Hepatocyte (in vitro differentiated cells): ENCODE measurements at regions not wholly inside any gene's neighbourhood (a gene's known extent, or its start where the extent isn't known, plus 50 kb on each side); places are given as distances from the start of the nearest gene placed in this dataset.

Source experiments
- DNase-seq: peaks from one replicate; pipeline ENCODE4 v3.0.0-alpha.2; 2016; ENCODE audit warnings: low spot score
- H2AFZ ChIP-seq: fragments of 200-600 bp; sonication (generic); 2 replicates; pipeline ENCODE4 v1.6.0; 2016; ENCODE audit warnings: antibody characterized with exemption, mild to moderate bottlenecking
- H3K27ac ChIP-seq: fragments of 200-600 bp; sonication (generic); 2 replicates; pipeline ENCODE4 v1.5.1; 2016; ENCODE audit warnings: mild to moderate bottlenecking
- H3K27me3 ChIP-seq: fragments of 200-600 bp; sonication (generic); 2 replicates; pipeline ENCODE4 v1.6.1; 2016
- H3K36me3 ChIP-seq: fragments of 200-600 bp; sonication (generic); replicated peaks from 2 replicates; pipeline ENCODE4 v1.5.1; 2016; ENCODE audit warnings: low read depth; ENCODE audit not compliant: insufficient read depth
- H3K4me1 ChIP-seq: fragments of 200-600 bp; sonication (generic); 2 replicates; pipeline ENCODE4 v1.5.1; 2016; ENCODE audit warnings: mild to moderate bottlenecking, moderate library complexity; ENCODE audit not compliant: insufficient read depth
- H3K4me2 ChIP-seq: fragments of 200-600 bp; sonication (generic); 2 replicates; pipeline ENCODE4 v1.6.0; 2016
- H3K4me3 ChIP-seq: fragments of 200-600 bp; sonication (generic); 2 replicates; pipeline ENCODE4 v1.5.1; 2016; ENCODE audit warnings: mild to moderate bottlenecking
- H3K79me2 ChIP-seq: fragments of 200-600 bp; sonication (generic); 2 replicates; pipeline ENCODE4 v1.6.0; 2017; ENCODE audit warnings: mild to moderate bottlenecking
- H3K9me2 ChIP-seq: fragments of 200-600 bp; sonication (generic); replicated peaks from 2 replicates; pipeline ENCODE4 v1.6.0; 2017; ENCODE audit warnings: mild to moderate bottlenecking; ENCODE audit not compliant: insufficient read depth
- H3K9me3 ChIP-seq: fragments of 200-600 bp; sonication (generic); 2 replicates; pipeline ENCODE4 v1.5.1; 2016; ENCODE audit warnings: low read depth, mild to moderate bottlenecking
- H4K20me1 ChIP-seq: fragments of 200-600 bp; sonication (generic); 2 replicates; pipeline ENCODE4 v1.6.0; 2016; ENCODE audit warnings: mild to moderate bottlenecking; ENCODE audit not compliant: insufficient read depth, poor library complexity, severe bottlenecking
- EZH2 ChIP-seq: fragments of 200-600 bp; sonication (generic); IDR thresholded peaks from 2 replicates; pipeline ENCODE4 v1.6.1; 2016; ENCODE audit warnings: antibody characterized with exemption, mild to moderate bottlenecking, borderline replicate concordance
- EZH2phosphoT487 ChIP-seq: fragments of 200-600 bp; sonication (generic); IDR thresholded peaks from one replicate; pipeline ENCODE4 v1.6.1; 2018; ENCODE audit warnings: antibody characterized with exemption, mild to moderate bottlenecking, low read depth, moderate library complexity; ENCODE audit not compliant: unreplicated experiment, severe bottlenecking
- WGBS: methylation state at CpG from one replicate; pipeline ENCODE4 v1.1.6; 2016; ENCODE audit warnings: low lambda C conversion rate; ENCODE audit errors: missing lambda C conversion rate; 5-methylcytosine and 5-hydroxymethylcytosine counted together
- TF ChIP-seq, protein P1 (sequence below): fragments of 200-600 bp; sonication (generic); IDR thresholded peaks from 2 replicates; pipeline ENCODE4 v1.5.1; 2016; ENCODE audit warnings: antibody characterized with exemption, mild to moderate bottlenecking; ENCODE audit not compliant: poor library complexity

DNA sequence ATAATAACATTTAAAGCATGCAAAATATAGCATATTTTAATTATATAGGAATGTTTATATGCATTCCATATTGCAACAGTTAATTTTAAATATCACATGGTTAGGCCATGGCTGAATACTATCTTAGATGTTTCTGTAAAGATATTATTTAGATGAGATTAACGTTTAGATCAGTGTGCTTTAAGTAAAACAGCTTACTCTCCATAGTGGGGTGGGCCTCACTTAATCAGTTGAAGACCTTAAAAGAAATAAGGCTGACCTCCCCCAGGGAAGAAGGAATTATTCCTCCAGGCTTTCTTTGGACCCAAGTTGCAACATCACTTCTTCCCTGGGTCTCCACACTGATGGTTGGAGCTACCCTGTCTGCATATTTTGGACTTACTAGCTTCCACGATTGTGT lies 1246.5 kb downstream of the TYW1 start:
- no peak for TF ChIP-seq EZH2phosphoT487
- TF ChIP-seq, protein P1, sequence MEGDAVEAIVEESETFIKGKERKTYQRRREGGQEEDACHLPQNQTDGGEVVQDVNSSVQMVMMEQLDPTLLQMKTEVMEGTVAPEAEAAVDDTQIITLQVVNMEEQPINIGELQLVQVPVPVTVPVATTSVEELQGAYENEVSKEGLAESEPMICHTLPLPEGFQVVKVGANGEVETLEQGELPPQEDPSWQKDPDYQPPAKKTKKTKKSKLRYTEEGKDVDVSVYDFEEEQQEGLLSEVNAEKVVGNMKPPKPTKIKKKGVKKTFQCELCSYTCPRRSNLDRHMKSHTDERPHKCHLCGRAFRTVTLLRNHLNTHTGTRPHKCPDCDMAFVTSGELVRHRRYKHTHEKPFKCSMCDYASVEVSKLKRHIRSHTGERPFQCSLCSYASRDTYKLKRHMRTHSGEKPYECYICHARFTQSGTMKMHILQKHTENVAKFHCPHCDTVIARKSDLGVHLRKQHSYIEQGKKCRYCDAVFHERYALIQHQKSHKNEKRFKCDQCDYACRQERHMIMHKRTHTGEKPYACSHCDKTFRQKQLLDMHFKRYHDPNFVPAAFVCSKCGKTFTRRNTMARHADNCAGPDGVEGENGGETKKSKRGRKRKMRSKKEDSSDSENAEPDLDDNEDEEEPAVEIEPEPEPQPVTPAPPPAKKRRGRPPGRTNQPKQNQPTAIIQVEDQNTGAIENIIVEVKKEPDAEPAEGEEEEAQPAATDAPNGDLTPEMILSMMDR, result no peak
- no peak for TF ChIP-seq EZH2
- Histone ChIP-seq H3K79me2 (no peaks in the 10 kb centered on the region), H3K9me3 (no peaks in the 10 kb centered on the region), H3K4me3 (no peak overlapping the region), H3K36me3 (no peaks in the 10 kb centered on the region), H4K20me1 (no peaks in the 10 kb centered on the region), H2AFZ (no peak overlapping the region), H3K27me3 (no peaks in the 10 kb centered on the region), H3K4me1 (no peaks in the 10 kb centered on the region), H3K4me2 (no peak overlapping the region), H3K9me2 (no peaks in the 10 kb centered on the region), H3K27ac (no peak overlapping the region)
- 85% methylated on average over 2 of the region's 2 CpGs for WGBS
- no peak for DNase-seq

DNA sequence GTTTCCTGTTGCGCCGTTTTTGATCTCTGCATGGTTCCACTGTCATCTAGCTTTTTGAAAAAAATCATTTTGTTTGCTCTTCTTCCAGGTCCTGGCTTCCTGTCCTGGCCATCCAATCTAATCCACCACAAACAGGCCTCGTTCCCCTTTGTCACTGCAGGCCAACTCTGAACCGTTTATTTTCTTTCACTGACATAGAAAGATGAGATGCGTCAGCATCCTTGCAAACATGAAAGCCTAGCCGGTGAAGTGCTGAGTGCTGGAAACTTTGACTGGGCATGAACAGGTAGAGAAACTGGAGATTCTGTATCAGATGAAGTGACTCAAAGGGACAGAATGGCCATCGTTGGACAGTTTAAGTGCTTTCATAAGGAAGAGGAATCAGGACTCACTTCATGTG lies 1247.8 kb downstream of the TYW1 start:
- Histone ChIP-seq H3K4me2 (no peak overlapping the region), H3K27ac (no peak overlapping the region)
- 84% methylated on average over 7 of the region's 7 CpGs for WGBS

GRCh38 chr7:68245688-68246087 lies 1249.1 kb downstream of the TYW1 start:
- WGBS, result 53% methylated on average over 3 of the region's 3 CpGs
- Histone ChIP-seq H3K9me3 (no peaks in the 10 kb centered on the region), H3K27ac (peak overlapping the region; percentile 65), H3K27me3 (no peaks in the 10 kb centered on the region), H3K4me3 (no peak overlapping the region), H3K4me2 (no peak overlapping the region), H3K9me2 (no peaks in the 10 kb centered on the region), H4K20me1 (no peaks in the 10 kb centered on the region), H3K4me1 (no peaks in the 10 kb centered on the region), H3K79me2 (no peaks in the 10 kb centered on the region), H2AFZ (no peak overlapping the region), H3K36me3 (no peaks in the 10 kb centered on the region)
- TF ChIP-seq, protein P1, result no peak
- TF ChIP-seq EZH2phosphoT487 (no peak), EZH2 (no peak)
- peak; percentile 21 for DNase-seq

More for the DNA sequence above, 1247.8 kb downstream of the TYW1 start:
- Histone ChIP-seq H3K27me3 (no peaks in the 10 kb centered on the region), H3K9me2 (no peaks in the 10 kb centered on the region), H3K9me3 (no peaks in the 10 kb centered on the region), H2AFZ (no peak overlapping the region), H3K79me2 (no peaks in the 10 kb centered on the region), H3K4me3 (no peak overlapping the region), H4K20me1 (no peaks in the 10 kb centered on the region), H3K4me1 (no peaks in the 10 kb centered on the region), H3K36me3 (no peaks in the 10 kb centered on the region)
- TF ChIP-seq EZH2phosphoT487, result no peak
- TF ChIP-seq, protein P1, result no peak
- no peak for TF ChIP-seq EZH2
- DNase-seq, result no peak

- WGBS, result 41% methylated on average over 4 of the region's 4 CpGs
- no peaks in the 10 kb centered on the region for H3K4me1 ChIP-seq
- no peak for TF ChIP-seq EZH2
- TF ChIP-seq, protein P1, result no peak
- no peak for TF ChIP-seq EZH2phosphoT487
- H4K20me1 ChIP-seq, result no peaks in the 10 kb centered on the region
- peak; percentile 74 for DNase-seq
- no peak overlapping the region for H2AFZ ChIP-seq
- H3K36me3 ChIP-seq, result no peaks in the 10 kb centered on the region
- no peaks in the 10 kb centered on the region for H3K9me3 ChIP-seq
- H3K4me3 ChIP-seq, result no peak overlapping the region
- no peak overlapping the region for H3K4me2 ChIP-seq
- peak overlapping the region; percentile 65 for H3K27ac ChIP-seq
- no peaks in the 10 kb centered on the region for H3K79me2 ChIP-seq
- H3K27me3 ChIP-seq, result no peaks in the 10 kb centered on the region
- no peaks in the 10 kb centered on the region for H3K9me2 ChIP-seq
Measured at GRCh38 chr7:68246189-68246633, 1249.6 kb downstream of the TYW1 start.
